K562 (cell line): ENCODE measurements at regions not wholly inside any gene's neighbourhood (a gene's known extent, or its start where the extent isn't known, plus 50 kb on each side); places are given as distances from the start of the nearest gene placed in this dataset.

Experiments used
- ATAC-seq: fragments of 200-7000 bp; cut with Tn5 transposase; 3 replicates; pipeline ENCODE4 v1.9.1; 2020; ENCODE audit warnings: moderate library complexity
- BruUV-seq: library from RNA; stranded (reverse); fragments of 400-500 nt; replicated peaks from 2 replicates; lab custom pipeline; 2021; lab: Mats Ljungman, UMichigan
- CTCF ChIA-PET: fragments of 300-600 bp; formaldehyde crosslinking; extraction: SDS; loops from one replicate; lab custom pipeline; 2021; ENCODE audit warnings: low intra/inter-chr PET ratio; lab: Yijun Ruan, JAX
- POLR2A ChIA-PET: fragments of 300-600, 350-650 bp; sonication (Branson Sonifier 250); formaldehyde crosslinking; extraction: SDS; loops from one replicate; lab custom pipeline; 2021; ENCODE audit warnings: antibody characterized with exemption, inconsistent platforms; lab: Yijun Ruan, JAX
- DNase-seq, 4 experiments: peaks; one replicate each; pipeline versions ENCODE4 v3.0.0 to v3.0.0-alpha.2; 2011 to 2018; ENCODE audit warnings: low spot score in 3 of 4, mixed read lengths in 3 of 4; ENCODE audit errors: extremely low read depth in 1 of 4
- FAIRE-seq: peaks from 2 replicates; lab custom pipeline; 2011; peaks lifted over from hg19 to GRCh38; lab: Jason Lieb, UNC
- H2AFZ ChIP-seq: 2 replicates; pipeline ENCODE4 v1.6.0; 2011; ENCODE audit warnings: low read depth, low read length, control low read depth, inconsistent platforms
- H3K27ac ChIP-seq: fragments of 200-600 bp; 3 replicates; pipeline ENCODE4 v1.8.0; 2011; ENCODE audit warnings: low read depth, mild to moderate bottlenecking, control low read depth, inconsistent platforms, low read length, moderate library complexity, mixed read lengths; ENCODE audit errors: extremely low read depth
- H3K27me3 ChIP-seq, 2 experiments: fragments of 300-600 bp in 1 of 2; 2 replicates in 1 of 2; 3 replicates in 1 of 2; pipeline versions ENCODE4 v1.6.0 to v1.8.0; 2011; ENCODE audit warnings: inconsistent platforms in 2 of 2, low read length in 2 of 2, mild to moderate bottlenecking in 1 of 2, mixed read lengths in 1 of 2, moderate library complexity in 1 of 2; ENCODE audit not compliant: control insufficient read depth in 2 of 2, insufficient read depth in 2 of 2
- H3K36me3 ChIP-seq: fragments of 300-600 bp; 3 replicates; pipeline ENCODE4 v1.8.0; 2011; ENCODE audit warnings: mild to moderate bottlenecking, low read length, inconsistent platforms; ENCODE audit not compliant: control insufficient read depth, insufficient read depth
- H3K4me1 ChIP-seq, 2 experiments: fragments of 200-600 bp in 1 of 2; replicated peaks in 1 of 2; 2 replicates in 1 of 2; 3 replicates in 1 of 2; pipeline versions ENCODE4 v1.5.1 to v1.8.0; 2011; ENCODE audit warnings: inconsistent platforms in 2 of 2, low read length in 2 of 2, mild to moderate bottlenecking in 1 of 2, mixed read lengths in 1 of 2, moderate library complexity in 1 of 2; ENCODE audit not compliant: control insufficient read depth in 2 of 2, insufficient read depth in 2 of 2
- H3K4me2 ChIP-seq: 2 replicates; pipeline ENCODE4 v1.6.1; 2011; ENCODE audit warnings: low read length, control low read depth, inconsistent platforms, mixed read lengths; ENCODE audit not compliant: insufficient read depth
- H3K4me3 ChIP-seq: fragments of 200-600 bp; sonication (generic), shearing (Covaris generic); 2 replicates; pipeline ENCODE4 v1.5.1; 2016; ENCODE audit warnings: control low read depth, inconsistent platforms
- H3K79me2 ChIP-seq: fragments of 200-600 bp; 3 replicates; pipeline ENCODE4 v1.8.0; 2011; ENCODE audit warnings: low read length, inconsistent platforms; ENCODE audit not compliant: control insufficient read depth, insufficient read depth
- H3K9ac ChIP-seq, 2 experiments: 2 replicates each; pipeline versions ENCODE4 v1.6.0 to v1.6.1; 2011; ENCODE audit warnings: low read depth in 2 of 2, low read length in 2 of 2, control low read depth in 1 of 2, inconsistent platforms in 1 of 2, mild to moderate bottlenecking in 1 of 2, mixed read lengths in 1 of 2; ENCODE audit not compliant: insufficient read depth in 1 of 2
- H3K9me1 ChIP-seq: one replicate; pipeline ENCODE4 v1.6.0; 2011; ENCODE audit warnings: inconsistent platforms, mild to moderate bottlenecking, low read length, moderate library complexity; ENCODE audit not compliant: control insufficient read depth, insufficient read depth
- H3K9me3 ChIP-seq: replicated peaks from 2 replicates; pipeline ENCODE4 v1.5.1; 2011; ENCODE audit warnings: low read depth, low read length, inconsistent platforms; ENCODE audit not compliant: control insufficient read depth, insufficient read depth
- H4K20me1 ChIP-seq: replicated peaks from 2 replicates; pipeline ENCODE4 v1.6.1; 2011; ENCODE audit warnings: low read length, inconsistent platforms, mixed read lengths; ENCODE audit not compliant: control insufficient read depth, insufficient read depth
- E2F3 ChIP-seq: fragments of 250-450 bp; sonication (Bioruptor Pico); IDR thresholded peaks from 2 replicates; pipeline ENCODE4 v1.4.0; 2020; ENCODE audit warnings: mild to moderate bottlenecking
- EP400 ChIP-seq: fragments of 450-650 bp; IDR thresholded peaks from 2 replicates; pipeline ENCODE4 v1.6.1; 2017; ENCODE audit warnings: antibody characterized with exemption, mild to moderate bottlenecking, moderate library complexity
- ETS2 ChIP-seq: IDR thresholded peaks from 2 replicates; pipeline ENCODE4 v1.6.1; 2016; ENCODE audit warnings: borderline replicate concordance, missing genetic modification characterization, mild to moderate bottlenecking, moderate library complexity, missing compliant biosample characterization; ENCODE audit not compliant: poor library complexity, severe bottlenecking
- HNRNPUL1 ChIP-seq: fragments of 200-400 bp; formaldehyde crosslinking; IDR thresholded peaks from 2 replicates; pipeline ENCODE4 v1.6.1; 2017; ENCODE audit warnings: low read length
- KAT2B ChIP-seq: IDR thresholded peaks from one replicate; pipeline ENCODE4 v1.6.1; 2012; ENCODE audit warnings: low read depth, mild to moderate bottlenecking, control low read depth, inconsistent platforms, low read length, moderate library complexity
- NR2C1 ChIP-seq, 2 experiments: fragments of 450-650 bp; IDR thresholded peaks; 2 replicates each; pipeline ENCODE4 v1.6.1; 2017; ENCODE audit warnings: mild to moderate bottlenecking in 2 of 2, antibody characterized with exemption in 1 of 2, inconsistent platforms in 1 of 2, missing compliant biosample characterization in 1 of 2, missing genetic modification characterization in 1 of 2
- SREBF2 ChIP-seq: sonication (generic); formaldehyde crosslinking; IDR thresholded peaks from 2 replicates; pipeline ENCODE4 v1.4.0; 2020; ENCODE audit warnings: mild to moderate bottlenecking, missing genetic modification reagents
- STAT5A ChIP-seq: IDR thresholded peaks from 2 replicates; pipeline ENCODE4 v1.6.1; 2012; ENCODE audit warnings: low read length, inconsistent platforms, borderline replicate concordance
- WGBS: fragments of 100-300 bp; shearing (Covaris generic); methylation state at CpG from one replicate; pipeline ENCODE4 v1.1.6; 2016; ENCODE audit warnings: low coverage, mixed read lengths; ENCODE audit not compliant: insufficient coverage; ENCODE audit errors: missing lambda C conversion rate; 5-methylcytosine and 5-hydroxymethylcytosine counted together
- in situ Hi-C: fragments of 300-500 bp; cut with MboI; formaldehyde crosslinking; loops from 4 replicates; pipeline ENCODE4 v1.15.0; 2018; ENCODE audit warnings: inconsistent platforms, mixed read lengths
- intact Hi-C: fragments of 100-400 bp; cut with micrococcal nuclease; formaldehyde crosslinking; loops from 2 replicates; pipeline ENCODE4 v1.14.2; 2022
- TF ChIP-seq, protein P1 (sequence below): fragments of 250-450 bp; sonication (Bioruptor Pico); IDR thresholded peaks from 2 replicates; pipeline ENCODE4 v1.4.0; 2020; ENCODE audit warnings: mild to moderate bottlenecking, moderate library complexity

DNA sequence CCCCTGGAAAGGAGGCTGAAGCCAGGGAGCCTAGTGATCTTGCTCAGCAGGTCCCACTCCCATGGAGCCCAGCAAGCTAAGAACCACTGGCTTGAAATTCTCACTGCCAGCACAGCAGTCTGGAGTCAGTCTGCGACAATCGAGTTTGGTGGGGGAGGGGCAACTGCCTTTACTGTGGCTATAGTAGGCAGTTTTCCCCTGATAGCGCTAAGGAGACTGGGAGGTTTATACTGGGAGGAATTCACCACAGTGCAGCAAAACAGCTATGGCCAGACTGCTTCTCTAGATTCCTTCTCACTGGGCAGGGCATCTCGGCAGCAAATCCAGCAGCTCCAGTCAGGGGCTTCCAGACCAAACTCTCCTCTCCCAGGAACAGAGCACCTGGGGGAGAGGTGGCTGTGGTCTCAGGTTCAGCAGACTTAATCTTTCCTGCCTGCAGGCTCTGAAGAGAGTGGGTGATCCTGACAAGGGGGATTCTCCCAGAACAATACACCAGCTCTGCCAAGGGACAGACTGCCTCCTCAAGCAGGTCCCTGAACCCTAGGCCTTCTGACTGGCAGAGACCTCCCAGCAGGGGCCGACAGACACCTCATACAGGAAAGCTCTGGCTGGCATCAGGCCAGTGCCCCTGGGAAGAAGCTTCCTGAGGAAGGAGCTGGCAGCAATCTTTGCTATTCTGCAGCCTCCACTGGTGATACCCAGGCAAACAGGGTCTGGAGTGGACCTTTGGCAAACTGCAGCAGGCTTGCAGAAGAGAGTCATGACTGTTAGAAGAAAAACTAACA, 548.5 kb upstream of the NEGR1 start:
- H3K9me1 ChIP-seq: no peaks in the 10 kb centered on the region
- no peak overlapping the region for H3K4me3 ChIP-seq
- H3K27me3 ChIP-seq: no peaks in the 10 kb centered on the region
- H4K20me1 ChIP-seq: no peaks in the 10 kb centered on the region
- WGBS: 0% methylated on average over 5 of the region's 5 CpGs
- ChIA-PET CTCF (no interaction called here), POLR2A (no interaction called here)
- no TSS peak for BruUV-seq
- DNase-seq: no peak
- intact Hi-C loops: no loop called here
- H3K79me2 ChIP-seq: no peaks in the 10 kb centered on the region
- no peak overlapping the region for H3K9ac ChIP-seq
- ATAC-seq: no peak
- no peak overlapping the region for H2AFZ ChIP-seq
- TF ChIP-seq STAT5A: no peak
- TF ChIP-seq, protein P1, sequence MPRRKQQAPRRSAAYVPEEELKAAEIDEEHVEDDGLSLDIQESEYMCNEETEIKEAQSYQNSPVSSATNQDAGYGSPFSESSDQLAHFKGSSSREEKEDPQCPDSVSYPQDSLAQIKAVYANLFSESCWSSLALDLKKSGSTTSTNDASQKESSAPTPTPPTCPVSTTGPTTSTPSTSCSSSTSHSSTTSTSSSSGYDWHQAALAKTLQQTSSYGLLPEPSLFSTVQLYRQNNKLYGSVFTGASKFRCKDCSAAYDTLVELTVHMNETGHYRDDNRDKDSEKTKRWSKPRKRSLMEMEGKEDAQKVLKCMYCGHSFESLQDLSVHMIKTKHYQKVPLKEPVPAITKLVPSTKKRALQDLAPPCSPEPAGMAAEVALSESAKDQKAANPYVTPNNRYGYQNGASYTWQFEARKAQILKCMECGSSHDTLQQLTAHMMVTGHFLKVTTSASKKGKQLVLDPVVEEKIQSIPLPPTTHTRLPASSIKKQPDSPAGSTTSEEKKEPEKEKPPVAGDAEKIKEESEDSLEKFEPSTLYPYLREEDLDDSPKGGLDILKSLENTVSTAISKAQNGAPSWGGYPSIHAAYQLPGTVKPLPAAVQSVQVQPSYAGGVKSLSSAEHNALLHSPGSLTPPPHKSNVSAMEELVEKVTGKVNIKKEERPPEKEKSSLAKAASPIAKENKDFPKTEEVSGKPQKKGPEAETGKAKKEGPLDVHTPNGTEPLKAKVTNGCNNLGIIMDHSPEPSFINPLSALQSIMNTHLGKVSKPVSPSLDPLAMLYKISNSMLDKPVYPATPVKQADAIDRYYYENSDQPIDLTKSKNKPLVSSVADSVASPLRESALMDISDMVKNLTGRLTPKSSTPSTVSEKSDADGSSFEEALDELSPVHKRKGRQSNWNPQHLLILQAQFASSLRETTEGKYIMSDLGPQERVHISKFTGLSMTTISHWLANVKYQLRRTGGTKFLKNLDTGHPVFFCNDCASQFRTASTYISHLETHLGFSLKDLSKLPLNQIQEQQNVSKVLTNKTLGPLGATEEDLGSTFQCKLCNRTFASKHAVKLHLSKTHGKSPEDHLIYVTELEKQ (CRISPR knock-in tag): no peak
- TF ChIP-seq HNRNPUL1: no peak
- TF ChIP-seq KAT2B: no peak
- no peak for TF ChIP-seq EP400
- TF ChIP-seq E2F3 (CRISPR knock-in tag): no peak
- no peak for TF ChIP-seq NR2C1 (IDR thresholded peaks at IDR 0.05)
- TF ChIP-seq NR2C1 (tag; IDR thresholded peaks at IDR 0.05): no peak
- no peak for TF ChIP-seq ETS2 (tag)
- no peak for TF ChIP-seq SREBF2 (CRISPR knock-in tag)
- in situ Hi-C loops: no loop called here
- no peak for FAIRE-seq
- H3K4me1 ChIP-seq: no peaks in the 10 kb centered on the region
- H3K4me2 ChIP-seq: no peak overlapping the region
- no peaks in the 10 kb centered on the region for H3K36me3 ChIP-seq
- no peaks in the 10 kb centered on the region for H3K9me3 ChIP-seq
- H3K27ac ChIP-seq: no peak overlapping the region
